Activated CD8-positive, alpha-beta T cell treated with anti-CD3 and anti-CD28 coated beads, Interleukin-2, amount 10 ng/mL, durations not matched to agents 7 days and 5 days (primary cell): ENCODE measurements at regions not wholly inside any gene's neighbourhood (a gene's known extent, or its start where the extent isn't known, plus 50 kb on each side); places are given as distances from the start of the nearest gene placed in this dataset.
"Not testable (repeated sequence)": the region's sequence is repeated elsewhere in the genome, so short reads cannot be mapped to it uniquely, and the experiment has no call there.

Experiments used
- ATAC-seq: fragments of 150-1000 bp; cut with Tn5 transposase; one replicate; pipeline ENCODE4 v1.10.0; 2021; ENCODE audit warnings: moderate library complexity
- CTCF ChIA-PET: fragments of 350-600 bp; sonication (Branson Sonifier 250); formaldehyde crosslinking; loops from one replicate; lab custom pipeline; 2021; ENCODE audit warnings: antibody characterized with exemption; lab: Charles Lee
- POLR2A ChIA-PET: fragments of 350-600 bp; sonication (Branson Sonifier 250); formaldehyde crosslinking; loops from one replicate; lab custom pipeline; 2021; ENCODE audit warnings: antibody characterized with exemption; lab: Charles Lee
- DNase-seq: peaks from one replicate; pipeline ENCODE4 v3.0.0-alpha.2; 2020
- H3K27ac Mint-ChIP-seq: one replicate; pipeline ENCODE4 v1.8.0; 2021; ENCODE audit warnings: mild to moderate bottlenecking, mixed read lengths
- H3K27me3 Mint-ChIP-seq: one replicate; pipeline ENCODE4 v1.8.0; 2021; ENCODE audit warnings: low read depth, mixed read lengths
- H3K36me3 Mint-ChIP-seq: one replicate; pipeline ENCODE4 v1.8.0; 2021; ENCODE audit warnings: low read depth, mixed read lengths
- H3K4me1 Mint-ChIP-seq: one replicate; pipeline ENCODE4 v1.8.0; 2021; ENCODE audit warnings: low read depth, mixed read lengths
- H3K4me3 Mint-ChIP-seq: one replicate; pipeline ENCODE4 v1.8.0; 2021; ENCODE audit warnings: mild to moderate bottlenecking, mixed read lengths
- H3K9me3 Mint-ChIP-seq: one replicate; pipeline ENCODE4 v1.8.0; 2022; ENCODE audit warnings: mixed read lengths; ENCODE audit not compliant: insufficient read depth

GRCh38 chr20:63145156-63145555 lies 70.8 kb downstream of the YTHDF1 start:
- H3K9me3 Mint-ChIP-seq = no peaks in the 10 kb centered on the region
- ChIA-PET POLR2A (no interaction called here), CTCF (no interaction called here)
- H3K4me3 Mint-ChIP-seq = no peak overlapping the region
- ATAC-seq (no peak), DNase-seq (no peak)
- no peaks in the 10 kb centered on the region for H3K4me1 Mint-ChIP-seq
- no peaks in the 10 kb centered on the region for H3K36me3 Mint-ChIP-seq
- H3K27me3 Mint-ChIP-seq = peaks cover 21% of the 10 kb centered on the region
- no peak overlapping the region for H3K27ac Mint-ChIP-seq

- ATAC-seq (no peak), DNase-seq (no peak)
- ChIA-PET POLR2A (no interaction called here), CTCF (no interaction called here)
- Mint-ChIP-seq H3K27ac (no peak overlapping the region), H3K4me3 (no peak overlapping the region), H3K36me3 (no peaks in the 10 kb centered on the region), H3K27me3 (peaks cover 16% of the 10 kb centered on the region), H3K4me1 (no peaks in the 10 kb centered on the region), H3K9me3 (no peaks in the 10 kb centered on the region)
Measured at GRCh38 chr20:63142933-63143332, 73.0 kb downstream of the YTHDF1 start.

- H3K9me3 Mint-ChIP-seq = no peaks in the 10 kb centered on the region
- ATAC-seq (no peak), DNase-seq (no peak)
- no peaks in the 10 kb centered on the region for H3K4me1 Mint-ChIP-seq
- POLR2A ChIA-PET = no interaction called here
- H3K36me3 Mint-ChIP-seq = no peaks in the 10 kb centered on the region
- H3K4me3 Mint-ChIP-seq = no peak overlapping the region
- H3K27ac Mint-ChIP-seq = no peak overlapping the region
- H3K27me3 Mint-ChIP-seq = peaks cover 12% of the 10 kb centered on the region
- CTCF ChIA-PET = no interaction called here
Measured at GRCh38 chr20:63141531-63141930, 74.4 kb downstream of the YTHDF1 start.

- no peaks in the 10 kb centered on the region for H3K36me3 Mint-ChIP-seq
- H3K9me3 Mint-ChIP-seq = no peaks in the 10 kb centered on the region
- H3K27ac Mint-ChIP-seq = no peak overlapping the region
- DNase-seq = no peak
- ChIA-PET CTCF (no interaction called here), POLR2A (no interaction called here)
- H3K27me3 Mint-ChIP-seq = peaks cover 11% of the 10 kb centered on the region
- no peak overlapping the region for H3K4me3 Mint-ChIP-seq
- ATAC-seq = no peak
- H3K4me1 Mint-ChIP-seq = no peaks in the 10 kb centered on the region
Measured at GRCh38 chr20:63140514-63141433, 75.2 kb downstream of the YTHDF1 start.

- no peak overlapping the region for H3K4me3 Mint-ChIP-seq
Measured at GRCh38 chr20:63139837-63140236, 76.1 kb downstream of the YTHDF1 start.

GRCh38 chr20:63139356-63139755 lies 76.6 kb downstream of the YTHDF1 start:
- Mint-ChIP-seq H3K27me3 (peaks cover 4% of the 10 kb centered on the region), H3K36me3 (no peaks in the 10 kb centered on the region), H3K4me1 (no peaks in the 10 kb centered on the region), H3K4me3 (no peak overlapping the region), H3K9me3 (no peaks in the 10 kb centered on the region), H3K27ac (no peak overlapping the region)
- ChIA-PET CTCF (no interaction called here), POLR2A (no interaction called here)
- DNase-seq (no peak), ATAC-seq (no peak)

More at GRCh38 chr20:63139837-63140236, 76.1 kb downstream of the YTHDF1 start:
- DNase-seq (no peak), ATAC-seq (no peak)
- ChIA-PET CTCF (no interaction called here), POLR2A (no interaction called here)
- Mint-ChIP-seq H3K27me3 (peaks cover 4% of the 10 kb centered on the region), H3K9me3 (no peaks in the 10 kb centered on the region), H3K36me3 (no peaks in the 10 kb centered on the region), H3K27ac (no peak overlapping the region), H3K4me1 (no peaks in the 10 kb centered on the region)

- ATAC-seq (no peak), DNase-seq (no peak)
- Mint-ChIP-seq H3K27ac (no peak overlapping the region), H3K27me3 (peaks cover 2% of the 10 kb centered on the region), H3K4me1 (no peaks in the 10 kb centered on the region), H3K36me3 (no peaks in the 10 kb centered on the region), H3K4me3 (no peak overlapping the region), H3K9me3 (no peaks in the 10 kb centered on the region)
- ChIA-PET CTCF (no interaction called here), POLR2A (no interaction called here)
Measured at GRCh38 chr20:63138855-63139341, 77.0 kb downstream of the YTHDF1 start.

- Mint-ChIP-seq H3K4me1 (no peaks in the 10 kb centered on the region), H3K9me3 (no peaks in the 10 kb centered on the region), H3K4me3 (no peak overlapping the region), H3K27ac (no peak overlapping the region), H3K27me3 (peaks cover under 1% of the 10 kb centered on the region), H3K36me3 (no peaks in the 10 kb centered on the region)
- ATAC-seq (no peak), DNase-seq (no peak)
- ChIA-PET POLR2A (no interaction called here), CTCF (no interaction called here)
Measured at GRCh38 chr20:63137851-63138415, 78.0 kb downstream of the YTHDF1 start.

- POLR2A ChIA-PET = no interaction called here
- Mint-ChIP-seq H3K27ac (no peak overlapping the region), H3K36me3 (no peaks in the 10 kb centered on the region), H3K4me1 (no peaks in the 10 kb centered on the region), H3K9me3 (no peaks in the 10 kb centered on the region), H3K27me3 (no peaks in the 10 kb centered on the region), H3K4me3 (no peak overlapping the region)
- ATAC-seq (no peak), DNase-seq (no peak)
- CTCF ChIA-PET = no interaction called here
Measured at GRCh38 chr20:63136296-63136695, 79.6 kb downstream of the YTHDF1 start.

GRCh38 chr20:63135411-63135810 lies 80.5 kb downstream of the YTHDF1 start:
- H3K9me3 Mint-ChIP-seq = no peaks in the 10 kb centered on the region
- DNase-seq (no peak), ATAC-seq (no peak)
- no peaks in the 10 kb centered on the region for H3K4me1 Mint-ChIP-seq
- ChIA-PET CTCF (no interaction called here), POLR2A (no interaction called here)
- no peaks in the 10 kb centered on the region for H3K36me3 Mint-ChIP-seq
- H3K27ac Mint-ChIP-seq = no peak overlapping the region
- no peaks in the 10 kb centered on the region for H3K27me3 Mint-ChIP-seq
- H3K4me3 Mint-ChIP-seq = no peak overlapping the region

- H3K9me3 Mint-ChIP-seq, H3K36me3 Mint-ChIP-seq, H3K4me1 Mint-ChIP-seq, H3K27ac Mint-ChIP-seq, H3K27me3 Mint-ChIP-seq, H3K4me3 Mint-ChIP-seq, DNase-seq, POLR2A ChIA-PET, CTCF ChIA-PET: not testable (repeated sequence)
- ATAC-seq = peak; percentile 58
Measured at GRCh38 chr20:63134711-63135361, 81.1 kb downstream of the YTHDF1 start.

- H3K27ac Mint-ChIP-seq = no peak overlapping the region
- DNase-seq = no peak
- H3K4me1 Mint-ChIP-seq = no peaks in the 10 kb centered on the region
- CTCF ChIA-PET = interaction anchor here (1.3 kb wide), 1 partner anchor 89 kb away, joined by 3 read pairs; no protein-coding TSS in a partner anchor
- no peaks in the 10 kb centered on the region for H3K9me3 Mint-ChIP-seq
- H3K36me3 Mint-ChIP-seq = no peaks in the 10 kb centered on the region
- POLR2A ChIA-PET = no interaction called here
- ATAC-seq = peak; percentile 21
- no peak overlapping the region for H3K4me3 Mint-ChIP-seq
- H3K27me3 Mint-ChIP-seq = peaks cover under 1% of the 10 kb centered on the region
Measured at GRCh38 chr20:63134201-63134612, 81.7 kb downstream of the YTHDF1 start.
